GM12874 (cell line): ENCODE measurements at regions not wholly inside any gene's neighbourhood (a gene's known extent, or its start where the extent isn't known, plus 50 kb on each side); places are given as distances from the start of the nearest gene placed in this dataset.

Source experiments
- TF ChIP-seq, protein P1 (sequence below): IDR thresholded peaks from 2 replicates; pipeline ENCODE4 v1.5.1; 2011; ENCODE audit warnings: low read depth, mild to moderate bottlenecking, control low read depth, low read length, moderate library complexity; ENCODE audit not compliant: insufficient read depth

DNA sequence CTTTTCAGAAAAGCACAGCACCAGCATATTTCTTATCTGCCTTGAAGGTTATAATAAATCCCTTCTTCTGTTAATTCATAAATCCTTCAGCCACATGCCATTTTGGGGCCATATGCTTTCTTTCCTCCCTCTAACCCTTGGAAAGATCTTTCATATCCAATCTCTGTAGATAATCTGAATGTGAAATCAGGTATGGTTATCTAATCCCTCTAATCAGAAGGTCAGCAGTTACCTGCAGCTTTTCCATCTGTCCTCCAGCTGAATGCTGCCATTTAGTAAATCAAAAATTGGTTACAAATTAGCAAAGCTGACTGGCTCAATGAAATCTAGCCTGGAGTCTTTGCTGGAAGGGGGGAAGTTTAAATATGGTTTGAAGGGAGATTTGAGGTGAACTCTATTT lies 230.5 kb downstream of the PIK3C3 start:
- TF ChIP-seq, protein P1, sequence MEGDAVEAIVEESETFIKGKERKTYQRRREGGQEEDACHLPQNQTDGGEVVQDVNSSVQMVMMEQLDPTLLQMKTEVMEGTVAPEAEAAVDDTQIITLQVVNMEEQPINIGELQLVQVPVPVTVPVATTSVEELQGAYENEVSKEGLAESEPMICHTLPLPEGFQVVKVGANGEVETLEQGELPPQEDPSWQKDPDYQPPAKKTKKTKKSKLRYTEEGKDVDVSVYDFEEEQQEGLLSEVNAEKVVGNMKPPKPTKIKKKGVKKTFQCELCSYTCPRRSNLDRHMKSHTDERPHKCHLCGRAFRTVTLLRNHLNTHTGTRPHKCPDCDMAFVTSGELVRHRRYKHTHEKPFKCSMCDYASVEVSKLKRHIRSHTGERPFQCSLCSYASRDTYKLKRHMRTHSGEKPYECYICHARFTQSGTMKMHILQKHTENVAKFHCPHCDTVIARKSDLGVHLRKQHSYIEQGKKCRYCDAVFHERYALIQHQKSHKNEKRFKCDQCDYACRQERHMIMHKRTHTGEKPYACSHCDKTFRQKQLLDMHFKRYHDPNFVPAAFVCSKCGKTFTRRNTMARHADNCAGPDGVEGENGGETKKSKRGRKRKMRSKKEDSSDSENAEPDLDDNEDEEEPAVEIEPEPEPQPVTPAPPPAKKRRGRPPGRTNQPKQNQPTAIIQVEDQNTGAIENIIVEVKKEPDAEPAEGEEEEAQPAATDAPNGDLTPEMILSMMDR: no peak

DNA sequence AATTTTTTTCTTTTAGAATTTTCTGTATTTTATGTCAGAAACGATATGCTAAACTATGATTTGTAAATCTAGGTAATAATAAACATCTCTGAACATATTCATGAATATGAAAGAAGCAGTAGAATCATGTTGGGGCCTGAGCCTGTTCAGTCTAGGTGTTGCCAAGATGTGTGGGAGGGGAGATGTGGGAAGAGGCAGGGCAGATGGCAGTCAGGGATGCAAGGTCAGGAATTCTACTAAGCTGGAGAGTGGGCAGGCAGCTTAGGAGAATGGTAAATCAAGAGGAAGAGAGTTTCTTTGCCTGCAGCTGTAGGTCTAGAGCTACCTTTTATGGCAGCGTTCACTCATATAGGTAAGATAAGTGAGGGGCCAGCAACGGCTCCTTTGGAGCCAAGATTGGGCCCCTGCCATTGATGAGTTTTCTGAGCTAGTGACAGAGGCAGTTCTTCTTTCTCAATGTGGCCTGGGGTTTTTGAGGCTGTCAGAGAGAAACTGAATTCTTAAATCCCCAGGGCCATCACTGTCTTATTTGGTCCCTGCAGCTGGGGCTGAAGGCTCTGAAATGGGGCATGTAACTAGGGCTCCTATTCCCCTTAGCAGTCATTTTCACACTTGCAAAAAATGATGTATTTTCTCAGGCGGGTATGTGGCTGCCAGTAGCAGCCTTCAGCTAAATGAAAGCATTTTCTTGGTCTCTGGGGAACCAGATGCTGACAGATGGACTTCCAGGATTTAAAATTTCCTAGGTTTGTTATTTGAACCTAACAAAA lies 232.8 kb downstream of the PIK3C3 start:
- TF ChIP-seq, protein P1: no peak

DNA sequence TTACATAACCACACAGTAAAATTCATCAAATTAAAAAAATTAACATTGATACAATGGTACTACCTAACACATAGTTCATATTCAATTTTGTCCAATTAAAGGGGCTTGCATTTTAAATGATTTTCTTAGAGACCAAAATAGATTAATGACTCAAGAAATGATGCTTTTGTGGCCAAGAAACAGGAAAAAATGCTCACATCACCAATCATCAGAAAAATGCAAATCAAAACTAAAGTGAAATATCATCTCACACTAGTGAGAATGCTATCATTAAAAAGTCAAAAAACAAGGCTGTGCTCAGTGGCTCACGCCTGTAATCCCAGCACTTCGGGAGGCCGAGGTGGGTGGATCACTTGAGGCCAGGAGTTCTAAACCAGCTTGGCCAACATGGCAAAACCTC lies 235.6 kb downstream of the PIK3C3 start:
- TF ChIP-seq, protein P1: no peak

GRCh38 chr18:42192251-42193248 lies 237.5 kb downstream of the PIK3C3 start:
- TF ChIP-seq, protein P1: no peak

GRCh38 chr18:42196651-42197050 lies 241.6 kb downstream of the PIK3C3 start:
- TF ChIP-seq, protein P1: no peak

DNA sequence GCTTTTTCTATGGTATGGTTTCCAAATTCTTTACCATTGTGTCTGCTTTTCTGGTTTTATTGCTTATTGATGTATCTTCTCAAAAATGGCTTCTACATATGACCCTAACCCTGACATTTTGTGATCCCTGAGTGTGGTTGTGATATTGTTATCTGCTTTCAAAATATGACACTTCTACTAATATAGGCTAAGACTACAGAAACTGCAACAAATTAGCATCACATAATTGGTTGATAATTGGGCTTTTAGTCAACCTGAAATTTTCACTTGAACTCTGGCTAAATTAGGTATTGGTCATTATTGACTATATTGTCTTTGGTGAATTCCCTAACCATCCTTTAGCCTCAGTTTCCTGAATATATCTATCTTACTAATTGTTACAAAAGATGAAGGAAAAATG lies 246.1 kb downstream of the PIK3C3 start:
- TF ChIP-seq, protein P1: no peak

GRCh38 chr18:42211201-42211600 lies 256.2 kb downstream of the PIK3C3 start:
- TF ChIP-seq, protein P1: no peak
